ENCODE measurements at regions not wholly inside any gene's neighbourhood (a gene's known extent, or its start where the extent isn't known, plus 50 kb on each side); places are given as distances from the start of the nearest gene placed in this dataset.

GRCh38 chr18:47635416-47635815, 295.0 kb downstream of the SMAD2 start:
- TF ChIP-seq CTCF (IDR thresholded peaks at IDR 0.05) (no peak), TCF7L2 (IDR thresholded peaks at IDR 0.05; ENCODE audit: low read depth, low read length) (no peak), POLR2AphosphoS5 (IDR thresholded peaks at IDR 0.05; ENCODE audit: low read depth, low read length) (no peak), REST (IDR thresholded peaks at IDR 0.05; ENCODE audit: insufficient read depth in 1 of 2, low read depth in 2 of 2, low read length in 1 of 2) (no peak), SIN3A (IDR thresholded peaks at IDR 0.05; ENCODE audit: borderline replicate concordance, insufficient read depth, low read depth, low read length) (no peak)

Measured in Panc1 (cell line).